Activated CD4-positive, alpha-beta T cell treated with anti-CD3 and anti-CD28 coated beads, Interleukin-2, amount 50 U/mL, for 48 hours (primary cell): ENCODE measurements at regions not wholly inside any gene's neighbourhood (a gene's known extent, or its start where the extent isn't known, plus 50 kb on each side); places are given as distances from the start of the nearest gene placed in this dataset.
"Not testable (repeated sequence)": the region's sequence is repeated elsewhere in the genome, so short reads cannot be mapped to it uniquely, and the experiment has no call there.

Experiments
- DNase-seq, 2 experiments: peaks; one replicate each; pipeline ENCODE4 v3.0.0-alpha.2; 2020

DNA sequence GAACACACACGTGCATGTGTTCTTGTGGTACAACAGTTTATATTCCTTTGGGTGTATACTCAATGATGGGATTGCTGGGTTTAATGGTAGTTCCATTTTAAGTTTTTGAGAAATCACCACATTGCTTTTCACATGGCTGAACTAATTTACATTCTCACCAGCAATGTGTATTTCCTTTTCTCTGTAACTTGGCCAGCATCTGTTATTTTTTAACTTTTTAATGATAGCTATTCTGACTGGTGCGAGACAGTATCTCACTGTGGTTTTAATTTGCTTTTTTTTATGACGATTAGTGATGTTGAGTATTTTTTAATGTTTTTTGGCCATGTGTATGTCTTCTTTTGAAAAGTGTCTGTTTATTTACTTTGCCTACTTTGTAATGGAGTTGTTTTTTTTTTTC, 256.6 kb downstream of the ZWINT start:
- no peak for DNase-seq

DNA sequence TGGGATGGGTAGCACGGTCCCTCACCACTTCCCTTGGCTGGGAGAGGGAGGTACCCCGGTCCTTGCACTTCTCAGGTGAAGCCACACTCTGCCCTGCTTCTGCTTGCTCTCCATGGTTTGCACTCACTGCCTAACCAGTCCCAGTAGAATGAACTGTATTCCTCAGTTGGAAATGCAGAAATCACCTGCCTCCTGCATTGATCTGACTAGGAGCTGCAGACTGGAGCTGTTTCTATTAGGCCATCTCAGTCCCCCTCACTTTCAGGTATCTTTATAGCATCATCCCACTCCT, 264.9 kb downstream of the ZWINT start:
- DNase-seq = no peak

DNA sequence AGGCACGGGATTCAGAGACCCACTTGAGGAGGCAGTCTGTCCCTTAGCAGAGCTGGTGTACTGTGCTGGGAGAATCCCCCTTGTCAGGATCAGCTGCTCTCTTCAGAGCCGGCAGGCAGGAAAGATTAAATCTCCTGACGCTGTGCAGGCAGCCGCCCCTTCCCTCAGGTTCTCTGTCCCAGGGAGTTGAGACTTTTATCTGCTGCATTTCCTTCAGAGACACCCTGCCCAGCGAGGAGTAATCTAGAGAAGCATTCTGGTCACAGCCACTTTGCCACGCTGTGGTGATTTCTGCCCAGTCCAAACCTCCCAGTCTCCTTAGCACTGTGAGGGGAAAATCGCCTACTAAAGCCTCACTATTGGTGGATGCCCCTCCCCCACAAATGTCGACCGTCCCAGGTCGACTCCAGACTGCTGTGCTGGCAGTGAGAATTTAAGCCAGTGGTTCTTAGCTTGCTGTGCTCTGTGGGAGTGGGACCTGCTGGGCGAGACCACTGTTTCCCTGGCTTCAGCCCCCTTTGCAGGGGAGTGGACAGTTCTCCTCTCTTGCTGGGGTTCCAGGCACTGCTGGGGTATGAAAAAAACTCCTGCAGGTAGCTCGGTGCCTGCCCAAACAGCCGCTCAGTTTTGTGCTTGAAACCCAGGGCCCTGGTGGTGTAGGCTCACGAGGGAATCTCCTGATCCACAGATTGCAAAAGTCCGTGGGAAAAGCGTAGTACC, 265.4 kb downstream of the ZWINT start:
- no peak for DNase-seq

DNA sequence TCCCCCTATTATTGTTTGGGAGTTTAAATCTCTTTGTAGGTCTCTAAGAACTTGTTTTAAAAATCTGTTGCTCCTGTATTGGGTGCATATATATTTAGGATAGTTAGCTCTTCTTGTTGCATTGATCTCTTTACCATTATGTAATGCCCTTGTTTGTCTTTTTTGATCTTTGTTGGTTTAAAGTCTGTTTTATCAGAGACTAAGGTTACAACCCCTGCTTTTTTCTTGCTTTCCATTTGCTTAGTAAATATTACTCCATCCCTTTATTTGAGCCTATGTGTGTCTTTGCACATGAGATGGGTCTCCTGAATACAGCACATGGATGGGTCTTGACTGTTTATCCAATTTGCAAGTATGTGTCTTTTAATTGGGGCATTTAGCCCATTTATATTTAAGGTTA, 267.4 kb downstream of the ZWINT start:
- not testable (repeated sequence) for DNase-seq

DNA sequence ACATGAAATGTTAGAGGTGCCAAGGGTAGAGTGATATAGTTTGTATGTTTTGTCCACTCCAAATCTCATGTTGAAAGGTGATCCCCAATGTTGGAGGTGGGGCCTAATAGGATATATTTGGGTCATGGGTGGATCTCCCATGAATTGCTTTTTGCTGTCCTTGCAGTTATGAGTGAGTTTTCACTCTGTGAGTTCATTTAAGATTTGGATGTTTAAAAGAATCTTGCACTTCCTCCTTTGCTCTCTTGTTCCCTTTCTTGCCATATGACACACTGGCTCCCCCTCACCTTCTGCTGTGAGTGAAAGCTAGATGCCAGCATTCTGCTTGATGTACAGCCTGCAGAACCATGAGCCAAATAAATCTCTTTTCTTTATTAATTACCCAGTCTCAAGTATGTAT, 269.2 kb downstream of the ZWINT start:
- DNase-seq = no peak

DNA sequence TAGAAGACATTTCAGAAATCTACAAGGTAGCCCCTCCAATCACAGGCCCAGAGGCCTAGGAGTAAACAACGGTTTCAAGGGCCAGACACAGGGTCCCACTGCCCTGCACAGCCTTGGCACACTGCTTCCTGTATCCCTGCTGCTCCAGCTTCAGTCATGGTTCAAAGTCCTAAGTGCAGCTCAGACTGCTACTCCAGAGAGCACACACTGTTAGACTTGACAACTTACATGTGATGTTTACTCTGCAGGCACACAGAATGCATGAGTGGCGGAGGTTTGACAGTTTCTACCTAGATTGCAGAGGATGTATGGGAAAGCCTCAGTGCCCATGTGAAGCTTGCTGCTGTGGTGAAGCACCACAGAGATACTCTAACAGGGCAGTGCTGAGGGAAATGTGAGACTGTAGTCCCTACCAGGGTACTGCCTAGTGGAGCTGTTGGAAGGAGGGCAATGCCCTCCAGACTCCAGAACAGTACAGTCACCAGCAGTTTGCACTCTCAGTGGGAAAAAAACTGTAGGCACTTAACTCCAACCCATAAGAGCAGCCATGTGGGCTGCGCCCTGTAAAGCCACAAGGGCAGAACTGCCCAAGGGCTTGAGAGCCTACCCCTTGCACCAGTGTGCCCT, 270.0 kb downstream of the ZWINT start:
- DNase-seq = no peak

DNA sequence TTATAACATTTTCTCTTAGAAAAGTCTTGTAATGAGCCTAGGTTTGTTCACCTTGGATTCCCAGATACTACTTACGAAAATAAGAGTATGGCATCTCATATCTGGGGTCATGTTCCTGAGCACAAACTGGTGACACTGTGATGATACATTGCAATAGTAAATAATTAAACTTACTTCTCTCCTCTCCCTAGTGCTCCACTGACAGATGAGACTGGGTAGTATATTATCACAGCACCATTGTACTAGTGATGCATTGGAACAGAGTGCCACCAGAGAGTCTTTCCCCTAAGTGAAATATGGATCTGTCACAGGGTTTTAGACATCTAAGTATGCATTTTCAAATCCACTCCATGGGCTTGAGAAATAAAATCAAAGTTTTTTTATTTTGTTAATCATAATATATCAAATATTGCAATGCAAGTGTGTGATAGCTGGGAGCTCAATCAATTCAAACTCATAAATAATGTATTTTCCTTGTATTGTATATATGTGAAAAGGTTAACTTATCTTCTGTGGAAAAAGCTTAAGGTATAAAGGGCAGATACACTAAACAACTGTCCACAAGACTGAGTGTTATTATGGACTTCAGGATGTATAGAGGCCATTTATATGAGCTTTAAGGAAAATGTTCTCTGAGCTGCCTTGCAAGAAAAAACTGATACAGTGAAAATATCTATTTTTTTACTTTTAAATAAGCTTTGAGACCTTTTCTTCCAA, 275.5 kb downstream of the ZWINT start:
- DNase-seq = no peak

DNA sequence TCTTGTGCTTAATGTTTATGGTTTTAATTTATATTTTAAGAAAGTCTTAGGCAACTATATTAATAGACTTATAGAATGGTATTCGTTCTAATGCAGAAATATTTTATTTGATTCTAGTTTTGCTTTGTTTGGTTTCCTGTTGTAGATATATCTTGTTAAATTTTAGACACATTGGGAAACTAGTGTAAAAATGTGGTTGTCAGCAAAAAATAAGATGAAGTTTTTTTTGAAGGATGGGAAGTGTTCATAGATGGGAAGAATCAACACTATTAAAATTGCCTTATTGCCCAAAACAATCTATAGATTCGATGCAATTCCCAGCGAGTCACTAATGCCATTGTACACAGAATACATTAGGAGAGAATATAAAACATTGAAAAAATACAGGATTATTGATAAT, 278.9 kb downstream of the ZWINT start:
- DNase-seq = no peak

DNA sequence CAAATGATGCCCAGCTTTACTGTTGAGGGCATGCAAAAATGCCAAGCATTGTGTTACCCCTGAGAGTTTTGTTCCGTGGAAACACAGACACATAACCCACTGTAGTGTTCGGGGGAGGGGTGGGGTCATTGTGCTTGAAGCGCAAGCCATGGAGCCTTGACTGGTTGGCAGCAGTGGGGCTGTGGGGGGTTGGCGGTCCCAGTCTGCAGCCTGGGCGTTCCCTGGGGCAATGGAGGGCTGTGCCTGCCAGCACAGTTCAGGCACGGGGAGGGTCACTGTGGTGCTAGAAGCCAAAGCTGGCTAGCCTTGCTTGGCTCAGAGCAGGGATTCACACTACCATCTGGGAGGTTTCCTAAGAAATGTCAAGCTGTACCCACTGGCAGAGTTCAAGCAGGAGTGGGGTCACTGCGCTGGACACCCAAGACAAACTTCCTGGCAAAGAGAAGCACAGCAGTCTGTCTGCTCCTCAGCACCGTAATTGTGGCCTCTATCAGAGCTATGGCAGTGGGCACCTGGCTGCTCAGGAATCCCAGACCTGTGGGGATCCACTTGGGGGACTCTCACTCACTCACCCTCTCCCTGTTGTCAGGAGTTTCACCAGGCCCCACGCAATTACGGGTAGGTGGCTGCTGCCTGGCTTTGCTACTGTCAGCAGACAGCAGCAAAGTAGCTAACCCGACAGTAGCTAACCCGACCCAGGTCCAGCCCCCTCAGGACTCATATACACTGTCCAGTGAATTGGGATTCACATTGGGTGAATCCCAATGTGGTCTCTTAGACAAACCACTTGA, 292.4 kb downstream of the ZWINT start:
- no peak for DNase-seq

DNA sequence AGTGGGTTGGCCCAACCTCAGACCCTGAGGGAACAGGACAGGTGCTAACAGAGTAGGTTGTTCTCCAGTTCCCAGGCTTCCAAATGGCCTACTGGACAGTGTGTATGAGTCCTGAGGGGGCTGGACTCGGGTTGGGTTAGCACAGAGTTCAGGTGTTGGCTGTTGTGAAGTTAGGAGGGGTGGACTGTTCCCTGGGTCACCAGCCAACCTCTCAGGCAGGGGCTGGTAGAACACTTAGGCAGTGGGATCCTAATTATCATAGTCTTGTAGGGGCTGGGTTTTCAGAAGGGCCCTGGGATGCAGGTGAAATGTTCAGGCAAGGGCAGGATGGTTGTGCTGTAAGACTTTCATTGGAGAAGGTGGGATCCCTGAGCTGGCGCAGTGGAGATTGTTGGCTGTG, 293.0 kb downstream of the ZWINT start:
- DNase-seq = no peak

DNA sequence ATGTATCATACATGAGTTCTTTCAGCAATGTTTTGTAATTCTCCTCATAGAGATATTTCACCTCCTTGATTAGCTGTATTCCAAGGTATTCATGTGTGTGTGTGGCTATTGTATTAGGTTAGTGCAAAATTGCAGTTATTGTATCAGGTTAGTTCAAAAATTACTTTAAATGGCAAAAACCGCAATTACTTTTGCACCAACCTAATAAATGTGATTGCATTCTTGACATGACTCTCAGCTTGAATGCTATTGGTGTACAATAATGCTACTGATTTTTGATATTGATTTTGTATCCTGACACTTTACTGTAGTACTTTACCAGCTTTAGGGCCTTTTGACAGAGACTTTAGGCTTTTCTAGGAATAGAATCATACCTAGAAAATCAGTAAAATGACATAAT, 297.4 kb downstream of the ZWINT start:
- no peak for DNase-seq

DNA sequence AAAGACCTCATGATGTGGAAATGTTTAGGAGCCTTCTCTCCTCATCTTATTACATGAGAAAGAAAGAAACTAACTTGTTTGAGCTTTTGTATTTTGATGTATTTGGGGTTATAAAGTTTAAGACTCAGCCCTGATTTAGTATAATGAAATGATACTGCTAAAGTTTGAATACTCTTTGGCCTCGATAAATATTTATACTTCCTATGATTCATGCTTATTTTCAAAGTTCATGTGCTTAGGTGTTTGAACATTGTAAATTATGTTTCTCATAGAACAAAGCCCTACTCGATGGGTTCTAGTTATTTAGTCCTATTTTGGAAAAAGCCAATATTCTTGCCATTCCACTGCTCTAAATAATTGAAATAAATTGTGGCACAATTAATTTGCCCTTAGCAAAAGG, 303.2 kb downstream of the ZWINT start:
- DNase-seq = no peak

DNA sequence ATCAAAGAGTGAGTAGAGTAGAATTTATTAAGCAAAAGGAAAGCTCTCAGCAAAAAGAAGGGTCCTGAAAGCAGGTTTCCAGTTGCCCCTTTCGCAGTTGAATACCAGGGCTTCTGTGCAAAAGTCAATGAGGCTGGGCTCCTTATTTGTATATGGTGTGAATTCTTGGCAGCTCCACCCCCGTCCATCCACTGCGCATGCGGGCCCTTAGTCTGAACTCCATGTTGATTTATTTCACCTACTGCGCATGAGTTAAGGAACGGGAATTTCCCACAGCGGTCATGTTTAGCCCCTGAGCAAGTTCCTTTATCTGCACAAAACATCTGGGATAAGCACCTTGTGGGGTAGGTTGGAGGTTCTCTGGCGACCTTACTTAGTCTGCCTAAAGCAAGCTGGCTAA, 325.6 kb downstream of the ZWINT start:
- DNase-seq = no peak

DNA sequence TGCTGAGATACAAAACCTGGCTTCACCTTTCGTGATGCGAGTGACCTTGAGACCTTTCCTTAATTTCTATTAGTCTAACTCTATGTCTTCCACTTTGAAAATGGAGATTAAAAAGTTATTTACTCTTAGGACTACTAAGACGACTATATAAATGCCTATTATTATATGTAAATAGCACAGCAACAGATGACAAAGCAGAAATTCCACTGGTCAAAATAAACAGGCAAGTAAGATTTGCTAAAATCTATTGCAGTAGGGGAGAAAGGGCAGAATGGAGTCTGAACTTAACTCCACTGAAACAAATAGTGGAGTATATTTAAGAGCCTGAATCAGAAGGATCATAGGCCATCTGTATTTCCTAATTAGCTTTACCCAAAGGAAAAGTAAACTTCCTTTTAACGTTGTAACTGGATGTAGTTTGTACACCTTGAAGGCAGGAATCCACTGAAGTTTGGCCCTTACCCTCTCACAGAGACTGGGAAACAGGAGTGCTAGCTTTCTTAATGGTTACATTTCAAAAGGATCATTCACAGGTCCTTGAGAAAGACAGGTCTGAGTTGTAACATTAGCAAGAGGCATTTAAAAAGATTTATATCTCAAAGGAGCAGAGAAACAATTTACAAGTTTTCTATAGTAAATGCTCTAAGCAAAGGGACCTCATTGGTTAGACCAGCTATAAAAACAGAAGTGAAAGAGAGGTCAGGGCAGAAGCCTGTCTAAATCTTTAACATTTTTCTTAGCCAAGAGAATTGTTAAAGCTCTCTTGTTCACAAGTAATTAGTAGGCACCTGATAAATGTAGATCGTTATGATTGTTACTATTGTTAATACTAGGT, 332.5 kb downstream of the ZWINT start:
- no peak for DNase-seq

DNA sequence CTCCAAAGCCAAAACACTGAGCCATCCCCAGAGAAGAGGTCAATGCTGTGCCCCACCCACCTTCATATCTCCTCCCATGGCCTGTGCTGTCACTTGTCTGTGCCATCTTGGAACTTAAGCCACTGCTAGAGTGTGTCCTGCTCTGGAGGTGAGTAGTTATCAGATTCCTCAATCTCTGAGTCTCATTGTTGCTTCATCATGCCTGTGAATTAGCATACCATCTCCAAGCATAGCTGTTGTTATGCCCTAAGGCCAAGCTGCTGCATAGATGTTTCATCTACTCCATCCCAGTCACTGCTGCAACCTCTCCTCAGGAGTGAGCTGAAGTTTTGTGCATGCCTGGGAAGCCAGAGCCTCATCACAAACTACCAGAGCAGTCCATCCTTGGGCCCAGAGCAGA, 349.0 kb downstream of the ZWINT start:
- no peak for DNase-seq

DNA sequence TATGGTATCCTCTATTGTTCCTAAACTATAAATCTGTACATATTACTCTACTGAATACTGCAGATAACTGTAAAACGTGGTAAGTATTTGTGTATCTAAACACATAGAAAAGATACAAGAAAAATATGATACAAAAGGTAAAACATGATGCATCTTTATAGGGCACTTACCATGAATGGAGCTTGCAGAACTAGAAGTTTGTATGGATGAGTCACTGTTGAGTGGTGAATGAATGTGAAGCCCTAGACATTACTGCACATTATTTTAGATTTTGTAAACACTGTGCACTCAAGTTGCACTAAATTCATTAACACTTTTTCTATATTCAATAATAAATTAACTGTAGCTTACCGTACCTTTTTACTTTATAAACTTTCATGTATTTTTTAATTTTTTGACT, 357.5 kb downstream of the ZWINT start:
- no peak for DNase-seq

DNA sequence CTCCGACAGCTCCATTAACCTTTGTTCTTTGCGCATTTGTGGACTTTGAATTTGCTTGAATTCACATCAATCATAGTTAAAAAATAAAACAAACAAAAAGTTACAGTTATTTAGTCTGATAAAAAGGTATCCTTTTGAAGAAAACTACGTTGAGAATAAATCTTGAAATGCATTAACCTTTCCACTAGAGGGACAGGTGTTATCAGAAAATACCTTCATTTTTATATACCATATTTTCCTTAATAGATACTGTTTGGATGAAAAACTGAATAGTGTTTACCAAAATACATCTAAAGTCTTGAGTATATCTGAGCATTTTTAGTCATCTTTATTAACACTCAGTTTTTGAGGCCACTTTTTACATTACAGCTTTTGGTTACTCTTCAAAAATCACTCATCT, 371.9 kb downstream of the ZWINT start:
- no peak for DNase-seq

DNA sequence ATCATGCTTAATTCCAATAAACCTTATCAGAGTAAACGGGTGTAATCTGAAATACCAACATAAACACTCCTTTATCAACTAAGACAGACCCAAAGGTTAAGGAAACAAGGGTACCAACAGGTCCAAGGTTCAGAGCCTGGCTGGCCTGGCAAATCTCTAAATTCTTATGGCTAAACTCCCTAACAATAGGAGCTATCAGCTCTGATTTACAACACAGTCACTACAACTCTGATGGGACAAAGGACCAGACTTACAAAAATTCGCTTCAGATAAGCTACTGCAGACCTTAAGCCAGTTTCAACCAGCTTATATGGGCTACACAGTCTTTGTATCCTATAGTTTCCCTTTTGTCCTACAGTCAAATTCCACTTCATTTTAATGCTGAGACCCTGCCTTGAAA, 381.9 kb downstream of the ZWINT start:
- DNase-seq = no peak

DNA sequence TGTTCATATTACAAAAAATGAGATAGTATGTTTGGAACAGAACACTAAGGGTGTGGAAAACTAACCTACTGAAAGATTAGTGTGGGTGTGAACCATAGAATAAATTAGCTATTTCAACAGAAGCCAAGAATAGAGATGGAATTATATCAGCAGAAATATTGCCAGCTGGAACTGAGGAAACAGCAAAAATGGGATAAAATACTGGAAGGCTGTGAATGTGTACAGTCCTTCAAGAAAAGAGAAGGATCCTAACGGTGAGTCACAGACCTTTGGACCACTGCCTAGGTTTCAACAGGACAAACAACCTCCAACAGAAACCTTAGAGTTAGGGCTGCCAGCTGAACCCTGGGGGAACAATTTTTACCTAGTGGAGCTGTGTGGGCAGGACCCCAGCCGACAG, 395.0 kb downstream of the ZWINT start:
- no peak for DNase-seq

DNA sequence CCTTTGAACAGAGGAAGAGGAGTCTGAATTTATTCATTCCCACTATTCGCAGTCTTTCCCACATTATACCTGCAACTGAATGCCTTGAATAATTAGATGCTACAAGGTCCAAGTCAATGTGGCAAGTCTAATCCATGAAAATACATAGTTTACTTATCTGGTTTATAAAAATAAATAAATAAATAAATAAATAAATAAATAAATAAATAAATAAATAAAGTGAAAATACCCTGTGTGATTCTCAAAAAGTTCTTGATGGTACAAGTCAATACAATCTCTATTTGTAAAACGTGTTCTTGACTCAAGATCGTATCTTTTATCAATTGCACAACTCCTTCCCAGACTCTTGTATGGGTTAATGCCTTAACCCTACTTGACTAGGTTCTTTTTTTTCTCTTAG, 417.7 kb downstream of the ZWINT start:
- no peak for DNase-seq

DNA sequence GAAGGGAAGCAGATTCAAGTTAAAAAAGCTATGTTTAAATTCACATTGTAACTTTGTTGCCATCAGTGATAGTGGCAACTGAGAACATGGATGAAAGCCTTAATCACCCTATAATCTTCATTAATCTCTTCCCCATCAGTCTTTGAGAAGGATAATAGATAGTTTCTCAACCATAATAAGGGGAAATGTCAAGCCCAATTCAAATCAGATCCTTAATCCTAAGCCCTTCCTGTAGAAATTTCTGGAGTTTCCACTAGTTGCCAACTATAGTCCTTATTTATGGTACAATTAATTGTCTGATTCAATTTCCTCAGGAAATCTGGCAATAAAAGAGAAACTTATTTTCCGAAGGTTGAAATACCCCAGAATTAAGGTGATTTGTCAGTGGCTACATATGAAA, 431.8 kb downstream of the ZWINT start:
- DNase-seq = no peak

DNA sequence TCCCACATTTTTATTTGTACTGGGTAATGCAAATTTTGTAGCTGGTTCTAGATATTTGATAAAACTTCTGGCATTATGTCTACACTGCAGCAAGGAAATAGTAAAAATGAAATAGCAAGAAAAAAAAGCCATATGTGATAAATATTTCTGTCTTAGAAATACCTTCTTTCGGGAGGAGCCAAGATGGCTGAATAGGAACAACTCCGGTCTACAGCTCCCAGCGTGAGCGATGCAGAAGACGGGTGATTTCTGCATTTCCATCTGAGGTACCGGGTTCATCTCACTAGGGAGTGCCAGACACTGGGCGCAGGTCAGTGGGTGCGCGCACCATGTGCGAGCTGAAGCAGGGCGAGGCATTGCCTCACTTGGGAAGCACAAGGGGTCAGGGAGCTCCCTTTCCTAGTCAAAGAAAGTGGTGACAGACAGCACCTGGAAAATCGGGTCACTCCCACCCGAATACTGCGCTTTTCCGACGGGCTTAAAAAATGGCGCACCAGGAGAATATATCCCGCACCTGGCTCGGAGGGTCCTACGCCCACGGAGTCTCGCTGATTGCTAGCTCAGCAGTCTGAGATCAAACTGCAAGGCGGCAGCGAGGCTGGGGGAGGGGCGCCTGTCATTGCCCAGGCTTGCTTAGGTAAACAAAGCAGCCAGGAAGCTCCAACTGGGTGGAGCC, 461.4 kb downstream of the ZWINT start:
- not testable (repeated sequence) for DNase-seq
